NCI-H146 treated with DMSO at 0.1 percent for 48 hours (cell line): ENCODE measurements at regions not wholly inside any gene's neighbourhood (a gene's known extent, or its start where the extent isn't known, plus 50 kb on each side); places are given as distances from the start of the nearest gene placed in this dataset.

Experiments
- DNase-seq: peaks from one replicate; lab custom pipeline; 2025; ENCODE audit not compliant: unreplicated experiment; lab: John Stamatoyannopoulos, UW

GRCh38 chr12:60980558-60980957 lies 1279.6 kb upstream of the USP15 start:
- no peak for DNase-seq

- DNase-seq, result no peak
These were observed 1278.7 kb upstream of the USP15 start for GRCh38 chr12:60981473-60981872.

GRCh38 chr12:60992087-60992486 lies 1268.1 kb upstream of the USP15 start:
- no peak for DNase-seq

- no peak for DNase-seq
These were observed 1264.9 kb upstream of the USP15 start for GRCh38 chr12:60995256-60995825.

GRCh38 chr12:60997869-60998378 lies 1262.3 kb upstream of the USP15 start:
- DNase-seq, result no peak

- DNase-seq, result no peak
These were observed 1251.0 kb upstream of the USP15 start for GRCh38 chr12:61009192-61009591.

GRCh38 chr12:61011767-61012423 lies 1248.3 kb upstream of the USP15 start:
- no peak for DNase-seq

GRCh38 chr12:61018571-61018970 lies 1241.6 kb upstream of the USP15 start:
- no peak for DNase-seq

- no peak for DNase-seq
These were observed 1237.0 kb upstream of the USP15 start for GRCh38 chr12:61023231-61023630.

- no peak for DNase-seq
These were observed 1230.7 kb upstream of the USP15 start for GRCh38 chr12:61029516-61029915.

GRCh38 chr12:61037792-61038191 lies 1222.4 kb upstream of the USP15 start:
- no peak for DNase-seq

- DNase-seq, result no peak
These were observed 1216.4 kb upstream of the USP15 start for GRCh38 chr12:61043838-61044237.

- DNase-seq, result no peak
These were observed 1215.4 kb upstream of the USP15 start for GRCh38 chr12:61044766-61045165.

- DNase-seq, result no peak
These were observed 1189.4 kb upstream of the USP15 start for GRCh38 chr12:61070640-61071414.

GRCh38 chr12:61072717-61073116 lies 1187.5 kb upstream of the USP15 start:
- no peak for DNase-seq

- DNase-seq, result no peak
These were observed 1165.1 kb upstream of the USP15 start for GRCh38 chr12:61095111-61095510.

- no peak for DNase-seq
These were observed 1162.1 kb upstream of the USP15 start for GRCh38 chr12:61098031-61098580.

- no peak for DNase-seq
These were observed 1153.1 kb upstream of the USP15 start for GRCh38 chr12:61107118-61107517.

GRCh38 chr12:61111218-61111617 lies 1149.0 kb upstream of the USP15 start:
- DNase-seq, result no peak

- no peak for DNase-seq
These were observed 1122.4 kb upstream of the USP15 start for GRCh38 chr12:61137677-61138414.

GRCh38 chr12:61138415-61138759 lies 1121.8 kb upstream of the USP15 start:
- no peak for DNase-seq
